GM12878 (cell line): ENCODE measurements at regions not wholly inside any gene's neighbourhood (a gene's known extent, or its start where the extent isn't known, plus 50 kb on each side); places are given as distances from the start of the nearest gene placed in this dataset.
"Not testable (repeated sequence)": the region's sequence is repeated elsewhere in the genome, so short reads cannot be mapped to it uniquely, and the experiment has no call there.

ENCODE experiments used
- ATAC-seq: fragments of 200-7000 bp; cut with Tn5 transposase; 3 replicates; pipeline ENCODE4 v1.9.1; 2020; ENCODE audit warnings: mild to moderate bottlenecking, moderate library complexity
- BruUV-seq: library from RNA; stranded (reverse); fragments of 400-500 nt; replicated peaks from 2 replicates; lab custom pipeline; 2021; lab: Mats Ljungman, UMichigan
- CTCF ChIA-PET: fragments of 300-600 bp; sonication (Branson Sonifier 250); formaldehyde crosslinking; extraction: SDS; loops from one replicate; lab custom pipeline; 2021; ENCODE audit warnings: inconsistent platforms; lab: Yijun Ruan, JAX
- POLR2A ChIA-PET: fragments of 350-600 bp; formaldehyde crosslinking; extraction: SDS; loops from one replicate; lab custom pipeline; 2021; ENCODE audit warnings: inconsistent platforms; lab: Charles Lee
- RAD21 ChIA-PET: fragments of 300-600 bp; sonication (Branson Sonifier 250); formaldehyde crosslinking; loops from one replicate; lab custom pipeline; 2023; ENCODE audit warnings: antibody characterized with exemption; ENCODE audit not compliant: unreplicated experiment; lab: Charles Lee
- SMC1A ChIA-PET: fragments of 300-600 bp; sonication (Branson Sonifier 250); formaldehyde crosslinking; loops from one replicate; lab custom pipeline; 2023; ENCODE audit not compliant: unreplicated experiment, uncharacterized antibody; lab: Charles Lee
- DNase-seq: peaks from one replicate; pipeline ENCODE4 v3.0.0-alpha.2; 2011; ENCODE audit warnings: low read depth, low spot score
- FAIRE-seq: peaks from 3 replicates; lab custom pipeline; 2011; peaks lifted over from hg19 to GRCh38; lab: Jason Lieb, UNC
- H2AFZ ChIP-seq: 2 replicates; pipeline ENCODE4 v1.6.0; 2011; ENCODE audit warnings: low read depth, low read length, control low read depth; ENCODE audit not compliant: control insufficient read depth
- H3K27ac ChIP-seq: 2 replicates; pipeline ENCODE4 v1.5.1; 2011; ENCODE audit warnings: control low read depth; ENCODE audit not compliant: control insufficient read depth, insufficient read depth
- H3K27me3 ChIP-seq, 2 experiments: replicated peaks in 1 of 2; 2 replicates each; pipeline versions ENCODE4 v1.6.0 to v1.6.1; 2011; ENCODE audit warnings: low read length in 1 of 2; ENCODE audit not compliant: control insufficient read depth in 2 of 2, insufficient read depth in 2 of 2
- H3K36me3 ChIP-seq, 2 experiments: 2 replicates each; pipeline ENCODE4 v1.5.1; 2011; ENCODE audit warnings: low read length in 1 of 2; ENCODE audit not compliant: control insufficient read depth in 2 of 2, insufficient read depth in 2 of 2
- H3K4me1 ChIP-seq: 2 replicates; pipeline ENCODE4 v1.6.1; 2011; ENCODE audit warnings: mild to moderate bottlenecking, low read length, moderate library complexity, mixed read lengths; ENCODE audit not compliant: control insufficient read depth, insufficient read depth
- H3K4me2 ChIP-seq: 2 replicates; pipeline ENCODE4 v1.6.0; 2011; ENCODE audit warnings: control low read depth; ENCODE audit not compliant: control insufficient read depth, insufficient read depth
- H3K4me3 ChIP-seq: fragments of 200-600 bp; sonication (generic); 2 replicates; pipeline ENCODE4 v1.5.1; 2016
- H3K79me2 ChIP-seq: 2 replicates; pipeline ENCODE4 v1.6.0; 2011; ENCODE audit warnings: low read length; ENCODE audit not compliant: control insufficient read depth, insufficient read depth
- H3K9ac ChIP-seq: 2 replicates; pipeline ENCODE4 v1.8.0; 2011; ENCODE audit warnings: low read length, control low read depth, mixed read lengths; ENCODE audit not compliant: control insufficient read depth, insufficient read depth
- H3K9me3 ChIP-seq: replicated peaks from 3 replicates; pipeline ENCODE4 v1.5.1; 2011; ENCODE audit warnings: mild to moderate bottlenecking, low read length; ENCODE audit not compliant: control insufficient read depth, insufficient read depth
- H4K20me1 ChIP-seq: 2 replicates; pipeline ENCODE4 v1.6.0; 2011; ENCODE audit not compliant: control insufficient read depth, insufficient read depth
- BCL11A ChIP-seq: IDR thresholded peaks from 2 replicates; pipeline ENCODE4 v1.6.1; 2011; ENCODE audit warnings: low read depth, low read length
- CEBPB ChIP-seq, 2 experiments: fragments of 150-350 bp in 1 of 2; IDR thresholded peaks; 2 replicates each; pipeline ENCODE4 v1.6.1; 2012 to 2014; ENCODE audit warnings: low read depth in 2 of 2, low read length in 2 of 2, borderline replicate concordance in 1 of 2, inconsistent platforms in 1 of 2
- HSF1 ChIP-seq: fragments of 150-350 bp; IDR thresholded peaks from 2 replicates; pipeline ENCODE4 v1.6.1; 2014; ENCODE audit warnings: mild to moderate bottlenecking, low read depth, low read length
- SKIL ChIP-seq: fragments of 450-650 bp; IDR thresholded peaks from 2 replicates; pipeline ENCODE4 v1.6.1; 2017; ENCODE audit warnings: mild to moderate bottlenecking, low read depth, inconsistent platforms; ENCODE audit not compliant: poor library complexity, severe bottlenecking
- TARDBP ChIP-seq: IDR thresholded peaks from 2 replicates; pipeline ENCODE4 v1.6.1; 2016; ENCODE audit warnings: borderline replicate concordance
- ZNF622 ChIP-seq: fragments of 450-650 bp; IDR thresholded peaks from 2 replicates; pipeline ENCODE4 v1.6.1; 2017; ENCODE audit warnings: mild to moderate bottlenecking, inconsistent platforms
- WGBS: methylation state at CpG from one replicate; pipeline ENCODE4 v1.1.6; 2016; ENCODE audit warnings: low lambda C conversion rate; ENCODE audit not compliant: insufficient replicate concordance, insufficient coverage; ENCODE audit errors: missing lambda C conversion rate; 5-methylcytosine and 5-hydroxymethylcytosine counted together
- in situ Hi-C: fragments of 300-500 bp; cut with MboI; formaldehyde crosslinking; loops from 9 replicates; pipeline ENCODE4 v1.14.3; 2018; ENCODE audit warnings: mixed read lengths
- intact Hi-C: fragments of 100-400 bp; cut with micrococcal nuclease; formaldehyde crosslinking; loops from one replicate; pipeline ENCODE4 v1.14.2; 2022; ENCODE audit not compliant: unreplicated experiment
- TF ChIP-seq, protein P1 (sequence below): fragments of 450-650 bp; IDR thresholded peaks from 2 replicates; pipeline ENCODE4 v1.6.1; 2014; ENCODE audit warnings: mild to moderate bottlenecking

DNA sequence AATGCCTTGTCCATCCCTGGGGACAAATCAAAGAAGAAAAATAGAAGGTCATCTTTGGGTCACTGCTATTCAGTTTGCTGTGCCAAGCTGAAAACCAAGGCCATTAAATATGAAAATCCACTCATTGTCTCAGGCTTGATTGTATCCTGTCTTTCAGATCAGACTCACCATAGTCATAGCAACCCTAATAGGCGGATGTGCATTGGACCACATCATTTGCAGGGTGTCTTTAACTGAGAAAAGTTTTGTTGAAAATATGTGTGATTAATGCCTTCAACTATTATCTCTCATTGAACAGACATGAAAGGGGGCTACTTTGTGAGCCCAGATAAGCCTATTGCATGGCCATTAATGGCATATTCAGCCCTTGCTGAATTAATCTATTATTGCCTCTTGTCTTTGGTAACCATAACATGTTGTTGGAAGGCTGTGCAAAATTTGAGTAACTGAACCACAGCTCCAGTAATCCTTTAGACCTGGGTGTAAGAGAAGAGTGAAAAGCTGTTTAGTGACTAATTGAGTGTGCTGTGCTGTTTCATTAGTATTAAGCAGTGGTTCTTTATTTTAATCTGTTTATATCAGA, 453.6 kb upstream of the EPHA5 start:
- intact Hi-C loops (no loop called here), in situ Hi-C loops (no loop called here)
- Histone ChIP-seq H4K20me1 (no peaks in the 10 kb centered on the region), H3K27ac (no peak overlapping the region), H3K27me3 (no peaks in the 10 kb centered on the region), H3K9ac (no peak overlapping the region), H3K4me1 (no peaks in the 10 kb centered on the region), H3K4me3 (no peak overlapping the region), H3K9me3 (no peaks in the 10 kb centered on the region), H3K36me3 (no peaks in the 10 kb centered on the region), H3K4me2 (no peak overlapping the region), H2AFZ (no peak overlapping the region), H3K79me2 (no peaks in the 10 kb centered on the region)
- POLR2A ChIA-PET: no interaction called here
- no peak for DNase-seq
- CTCF ChIA-PET: no interaction called here
- no peak for FAIRE-seq
- no peak for ATAC-seq
- RAD21 ChIA-PET: no interaction called here
- no TSS peak for BruUV-seq
- WGBS: 10% methylated on average over 1 of the region's 1 CpG
- SMC1A ChIA-PET: no interaction called here
- TF ChIP-seq ZNF622: no peak
- TF ChIP-seq, protein P1, sequence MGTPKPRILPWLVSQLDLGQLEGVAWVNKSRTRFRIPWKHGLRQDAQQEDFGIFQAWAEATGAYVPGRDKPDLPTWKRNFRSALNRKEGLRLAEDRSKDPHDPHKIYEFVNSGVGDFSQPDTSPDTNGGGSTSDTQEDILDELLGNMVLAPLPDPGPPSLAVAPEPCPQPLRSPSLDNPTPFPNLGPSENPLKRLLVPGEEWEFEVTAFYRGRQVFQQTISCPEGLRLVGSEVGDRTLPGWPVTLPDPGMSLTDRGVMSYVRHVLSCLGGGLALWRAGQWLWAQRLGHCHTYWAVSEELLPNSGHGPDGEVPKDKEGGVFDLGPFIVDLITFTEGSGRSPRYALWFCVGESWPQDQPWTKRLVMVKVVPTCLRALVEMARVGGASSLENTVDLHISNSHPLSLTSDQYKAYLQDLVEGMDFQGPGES: no peak

DNA sequence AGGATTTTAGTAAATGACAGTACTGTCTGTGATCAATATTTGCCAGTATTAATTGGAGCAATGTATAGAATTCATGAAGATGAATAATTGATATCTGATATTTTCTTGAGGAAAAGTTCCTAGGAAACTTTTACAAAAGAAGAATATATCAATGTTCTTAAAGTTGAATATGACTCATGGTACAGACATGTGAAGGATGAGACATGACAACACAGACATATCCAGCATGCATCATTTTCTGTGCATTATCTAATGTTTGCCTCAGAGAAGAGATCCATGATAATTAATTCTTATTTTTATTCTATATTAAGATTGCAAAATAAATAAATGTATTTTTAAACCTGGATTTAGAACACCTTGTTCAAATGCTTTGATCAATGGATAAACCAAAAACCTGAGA, 452.9 kb upstream of the EPHA5 start:
- H3K79me2 ChIP-seq: no peaks in the 10 kb centered on the region
- no peaks in the 10 kb centered on the region for H3K9me3 ChIP-seq
- no peak overlapping the region for H3K27ac ChIP-seq
- SMC1A ChIA-PET: no interaction called here
- no peaks in the 10 kb centered on the region for H3K36me3 ChIP-seq
- ATAC-seq (no peak), DNase-seq (no peak), FAIRE-seq (no peak)
- H3K27me3 ChIP-seq: no peaks in the 10 kb centered on the region
- in situ Hi-C loops: no loop called here
- H3K4me2 ChIP-seq: no peak overlapping the region
- TF ChIP-seq BCL11A (no peak), SKIL (no peak), HSF1 (no peak), TARDBP (no peak), CEBPB (IDR thresholded peaks at IDR 0.05; ENCODE audit: borderline replicate concordance in 1 of 2, low read depth in 2 of 2, low read length in 2 of 2) (no peak)
- intact Hi-C loops: no loop called here
- CTCF ChIA-PET: no interaction called here
- H3K4me1 ChIP-seq: no peaks in the 10 kb centered on the region
- no TSS peak for BruUV-seq
- H3K9ac ChIP-seq: no peak overlapping the region
- no peak overlapping the region for H2AFZ ChIP-seq
- H4K20me1 ChIP-seq: no peaks in the 10 kb centered on the region
- RAD21 ChIA-PET: no interaction called here
- POLR2A ChIA-PET: no interaction called here
- H3K4me3 ChIP-seq: no peak overlapping the region

- SMC1A ChIA-PET, H3K27me3 ChIP-seq, H3K27ac ChIP-seq, H4K20me1 ChIP-seq, H3K4me2 ChIP-seq, intact Hi-C loops, CTCF ChIA-PET, H3K9ac ChIP-seq, H3K4me1 ChIP-seq, POLR2A ChIA-PET, BruUV-seq, in situ Hi-C loops, H3K4me3 ChIP-seq, H3K36me3 ChIP-seq, DNase-seq, RAD21 ChIA-PET, H2AFZ ChIP-seq, FAIRE-seq, ATAC-seq, H3K79me2 ChIP-seq, H3K9me3 ChIP-seq: not testable (repeated sequence)
Measured at GRCh38 chr4:66115231-66115630, 444.9 kb upstream of the EPHA5 start.
